Stimulated activated naive CD8-positive, alpha-beta T cell treated with anti-CD3 and anti-CD28 coated beads, Interleukin-15, Interleukin-2, amounts not matched to agents 100 U/mL and 50 U/mL, for 24 hours (primary cell): ENCODE measurements at regions not wholly inside any gene's neighbourhood (a gene's known extent, or its start where the extent isn't known, plus 50 kb on each side); places are given as distances from the start of the nearest gene placed in this dataset.

Source experiments
- ATAC-seq: fragments of 150-1000 bp; cut with Tn5 transposase; one replicate; pipeline ENCODE4 v1.10.0; 2021
- DNase-seq: peaks from one replicate; pipeline ENCODE4 v3.0.0; 2021

DNA sequence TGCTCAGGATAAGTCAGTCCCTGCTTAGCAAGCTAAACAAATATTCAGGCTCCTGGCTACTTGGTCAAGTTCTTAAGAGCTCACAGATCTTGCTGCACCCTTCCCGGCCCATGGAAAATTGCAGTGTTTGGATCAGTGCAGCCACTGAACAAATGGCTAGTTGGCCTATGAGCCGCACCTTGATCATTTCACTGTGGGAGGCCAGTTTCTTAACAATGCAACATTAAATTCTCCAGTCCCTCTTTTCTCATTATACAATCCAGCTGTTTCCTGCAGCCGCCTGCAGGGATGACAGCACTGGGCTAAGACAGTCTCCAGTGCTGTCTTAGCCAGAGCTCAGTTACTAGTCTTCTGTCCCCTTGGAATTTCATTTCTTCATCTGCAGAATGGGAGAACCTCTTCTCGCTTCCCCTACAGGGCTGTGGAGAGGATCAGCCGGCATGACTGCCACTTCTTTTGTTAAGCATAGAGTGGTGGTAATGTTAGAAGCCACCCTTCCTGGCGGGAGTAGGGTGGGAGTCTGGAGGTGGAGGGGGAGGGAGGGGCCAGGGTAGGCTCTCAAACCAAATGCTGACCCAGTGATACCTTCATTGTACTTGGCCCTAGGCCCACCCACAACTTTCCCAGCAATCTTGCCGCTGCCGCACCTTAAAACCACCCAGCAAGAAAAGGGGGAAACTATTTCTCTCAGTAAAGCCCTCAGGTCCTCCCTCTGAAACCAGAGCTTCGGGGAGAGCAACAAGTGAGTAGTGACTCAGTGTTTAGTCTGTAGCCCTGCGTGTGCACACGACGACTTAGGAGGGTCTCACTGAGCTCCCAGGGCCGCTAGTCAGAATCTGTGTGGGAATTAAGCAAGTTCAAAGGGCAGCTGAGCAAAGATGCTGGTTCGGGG lies 145.7 kb downstream of the NUAK1 start:
- ATAC-seq (no peak), DNase-seq (no peak)

DNA sequence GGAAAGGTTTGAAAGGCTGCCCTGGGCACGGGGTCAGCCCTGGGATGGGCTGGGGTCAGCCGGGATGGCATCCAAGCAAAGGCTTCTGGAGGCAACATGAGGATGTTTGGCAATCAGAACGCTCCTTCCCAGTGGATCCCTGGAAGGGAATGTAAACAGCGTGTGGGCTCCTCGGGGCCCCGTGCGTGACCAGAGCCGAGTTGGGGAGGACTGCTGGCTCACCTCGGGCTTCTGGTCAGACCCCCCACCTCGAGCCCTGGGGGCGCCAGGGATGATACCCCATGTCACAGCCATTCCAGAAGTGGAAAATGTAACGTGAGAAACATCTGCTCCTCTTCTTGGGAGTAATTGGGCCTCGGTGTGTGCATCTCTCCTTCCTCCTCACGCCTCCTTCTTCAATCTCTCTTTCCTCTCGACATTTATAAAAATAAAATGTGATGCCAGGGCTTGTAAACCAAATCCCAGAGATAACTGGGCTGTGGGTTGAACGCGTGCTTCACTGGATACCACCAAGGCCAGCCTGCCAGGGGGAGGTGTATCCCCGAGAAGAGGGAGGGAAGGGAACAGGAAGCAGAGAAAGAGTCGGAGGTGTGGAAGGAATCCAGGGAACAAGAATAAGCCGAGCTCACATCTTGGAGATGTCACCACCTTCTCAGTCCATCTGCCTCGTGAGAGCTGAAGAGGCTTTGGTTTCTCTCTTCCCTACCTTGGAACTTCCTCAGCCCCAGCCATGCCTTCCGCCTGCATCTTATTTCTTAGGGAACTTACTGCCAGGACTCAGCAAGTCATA lies 144.8 kb downstream of the NUAK1 start:
- DNase-seq (no peak), ATAC-seq (no peak)

DNA sequence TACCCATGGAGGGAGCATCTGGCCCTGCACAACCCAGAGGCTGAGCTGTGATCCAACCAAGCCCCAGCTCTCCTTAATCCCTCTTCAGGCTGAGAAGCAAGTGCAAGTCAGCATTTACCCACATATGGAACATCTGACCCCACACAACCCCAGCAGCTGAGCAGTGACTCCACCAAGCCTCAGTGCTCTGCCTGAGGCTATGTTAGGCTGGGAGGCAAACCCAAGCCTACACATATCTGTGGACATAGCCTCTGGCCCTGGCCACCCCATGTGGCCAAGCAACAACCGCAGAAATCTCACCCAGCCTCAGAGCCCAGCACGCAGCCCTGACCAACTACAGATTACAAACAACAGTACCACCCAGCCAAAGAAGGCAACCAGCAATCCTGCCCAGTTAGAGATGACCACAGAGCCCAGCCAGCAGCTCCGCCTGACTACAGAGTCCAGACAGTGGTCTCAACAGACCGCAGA lies 142.8 kb downstream of the NUAK1 start:
- DNase-seq (no peak), ATAC-seq (no peak)

DNA sequence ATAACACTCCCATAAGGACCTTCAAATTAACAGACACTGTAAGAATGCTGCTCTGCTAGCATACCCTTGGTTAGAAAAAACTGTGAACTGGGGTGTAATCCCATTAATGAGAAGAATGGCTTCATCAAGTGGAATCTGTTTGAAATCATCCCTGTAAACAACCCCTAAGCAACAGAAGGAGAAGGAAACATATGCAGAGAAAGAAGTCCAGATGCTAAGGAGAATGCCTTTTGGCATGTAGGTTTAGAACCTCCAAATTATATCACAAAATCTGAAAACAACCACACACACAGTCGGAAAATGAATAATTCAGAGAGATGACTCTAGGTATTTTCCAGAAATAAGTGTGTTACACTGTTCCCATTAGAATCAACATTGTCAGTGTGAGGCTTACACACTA lies 140.2 kb downstream of the NUAK1 start:
- no peak for DNase-seq

DNA sequence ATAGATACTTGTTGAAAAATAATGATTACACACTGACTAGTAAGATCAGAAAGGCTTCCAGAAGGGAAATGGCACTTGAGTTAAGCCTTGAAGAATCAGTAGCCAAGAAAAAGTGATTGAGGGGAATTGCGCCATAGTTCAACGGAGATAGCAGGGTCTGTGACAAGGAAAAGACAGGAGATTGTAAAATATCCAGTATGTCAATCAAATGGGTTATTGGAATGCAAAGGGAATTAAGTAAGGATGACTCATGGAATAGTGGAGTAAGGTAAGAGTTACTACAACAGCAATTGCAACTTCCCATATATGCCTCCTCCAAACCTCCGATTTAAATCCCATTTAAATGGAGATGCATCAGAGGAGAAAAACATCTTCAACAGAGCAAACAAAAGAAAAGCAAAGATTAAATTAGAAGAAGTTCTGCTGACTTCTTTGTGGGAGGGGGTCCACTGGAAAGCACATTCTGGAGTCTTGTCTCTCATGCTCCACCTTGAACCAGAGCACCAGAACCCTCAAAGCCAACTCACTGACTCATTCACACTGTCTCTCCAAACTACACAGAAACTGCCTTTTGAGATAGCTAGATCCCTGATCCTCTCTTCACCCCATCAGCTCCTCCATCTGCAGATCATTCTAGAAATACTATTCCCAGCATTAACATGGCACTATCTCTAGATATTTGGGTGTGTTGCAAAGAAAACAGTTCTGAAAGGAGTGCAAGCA lies 138.2 kb downstream of the NUAK1 start:
- no peak for DNase-seq
- ATAC-seq, result no peak

More for the DNA sequence above, 140.2 kb downstream of the NUAK1 start:
- ATAC-seq, result no peak

DNA sequence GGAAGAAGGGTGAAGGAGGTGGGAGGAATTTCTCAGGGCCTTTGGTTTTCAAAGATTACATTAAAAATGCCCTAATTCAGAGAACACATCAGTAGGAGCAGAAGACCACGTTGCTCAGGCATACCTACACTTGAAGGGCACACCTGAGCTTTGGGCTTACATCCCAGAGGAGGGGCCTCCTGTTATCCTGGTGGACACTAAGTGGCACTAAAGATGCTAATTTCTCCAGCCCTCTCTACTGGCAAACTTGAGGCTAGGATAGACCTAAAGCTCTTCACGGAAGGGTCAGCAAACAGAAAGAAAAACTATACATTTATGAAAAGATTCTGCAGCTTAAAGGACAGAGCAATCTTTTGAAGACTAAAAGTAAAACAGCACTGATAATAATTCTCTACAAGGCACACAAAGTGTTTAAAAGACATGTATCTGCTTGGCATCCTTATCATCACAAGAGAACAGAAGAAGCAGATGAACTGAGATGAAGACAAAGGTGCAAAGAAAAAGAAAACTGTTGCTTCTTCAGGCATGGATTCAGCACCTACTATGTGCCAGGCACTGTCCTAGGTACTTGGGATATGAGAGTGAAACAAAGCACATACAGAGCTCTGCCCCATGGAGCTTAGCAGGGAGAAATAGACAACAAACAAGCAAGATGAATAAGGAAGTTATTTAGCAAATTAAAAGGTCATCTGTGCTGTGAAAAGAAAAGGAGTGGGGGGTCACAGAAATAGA lies 137.5 kb downstream of the NUAK1 start:
- DNase-seq (no peak), ATAC-seq (no peak)

DNA sequence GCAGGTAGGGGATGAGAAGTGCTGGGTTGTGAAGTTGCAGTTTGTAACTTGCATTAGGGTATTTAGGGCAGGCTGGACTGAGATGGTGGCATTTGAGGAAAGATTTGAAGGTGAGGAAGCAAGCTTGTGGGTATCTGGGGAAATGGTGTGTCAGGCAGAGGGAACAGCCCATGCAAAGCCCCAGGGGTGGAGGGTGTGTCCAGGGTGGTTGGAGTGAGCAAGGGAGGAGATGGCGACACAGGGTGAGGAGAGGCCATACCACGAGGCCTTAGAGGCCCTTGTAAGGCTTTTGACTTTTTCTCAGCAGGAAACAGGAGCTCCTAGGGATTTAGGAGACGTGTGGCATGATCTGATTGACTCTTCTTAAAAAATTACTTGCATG lies 136.9 kb downstream of the NUAK1 start:
- ATAC-seq (no peak), DNase-seq (no peak)

DNA sequence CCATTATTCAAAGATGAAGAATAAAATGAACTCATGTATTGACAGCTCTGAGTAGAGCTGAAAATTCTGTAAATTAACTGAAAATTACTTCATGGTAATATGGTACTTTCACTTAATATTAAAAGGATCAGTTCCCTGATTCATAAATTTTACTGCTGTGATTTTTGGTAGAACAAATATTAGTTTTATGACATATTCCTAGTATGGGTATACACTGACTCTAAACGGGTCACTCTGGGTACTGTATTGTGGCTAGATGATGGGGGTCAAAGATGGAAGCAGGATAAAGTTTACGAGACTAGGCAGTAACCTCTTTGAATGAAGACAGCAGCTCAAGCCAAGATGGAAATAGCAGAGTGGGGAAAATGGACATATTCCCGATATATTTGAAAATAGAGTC lies 135.5 kb downstream of the NUAK1 start:
- ATAC-seq, result no peak
- DNase-seq, result no peak

DNA sequence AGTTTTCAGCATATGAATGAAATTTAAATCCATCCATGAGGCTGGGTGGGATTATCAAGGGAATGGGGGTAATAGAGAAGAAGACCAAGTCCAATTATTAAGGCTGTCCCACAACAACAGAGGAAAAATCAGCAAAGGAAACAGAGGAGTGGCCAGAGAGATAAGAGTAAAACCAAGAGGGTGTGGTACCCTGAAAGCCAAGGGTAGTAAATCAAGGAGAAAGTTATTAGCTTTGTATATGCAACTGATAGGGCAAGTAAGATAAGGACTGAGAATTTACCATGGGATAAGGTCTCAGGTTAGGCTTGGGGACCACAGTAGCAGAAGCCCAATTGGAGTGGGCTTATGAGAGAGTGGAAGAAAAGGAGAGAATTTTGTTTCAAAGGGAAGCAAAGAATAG lies 134.5 kb downstream of the NUAK1 start:
- DNase-seq, result no peak
- no peak for ATAC-seq

DNA sequence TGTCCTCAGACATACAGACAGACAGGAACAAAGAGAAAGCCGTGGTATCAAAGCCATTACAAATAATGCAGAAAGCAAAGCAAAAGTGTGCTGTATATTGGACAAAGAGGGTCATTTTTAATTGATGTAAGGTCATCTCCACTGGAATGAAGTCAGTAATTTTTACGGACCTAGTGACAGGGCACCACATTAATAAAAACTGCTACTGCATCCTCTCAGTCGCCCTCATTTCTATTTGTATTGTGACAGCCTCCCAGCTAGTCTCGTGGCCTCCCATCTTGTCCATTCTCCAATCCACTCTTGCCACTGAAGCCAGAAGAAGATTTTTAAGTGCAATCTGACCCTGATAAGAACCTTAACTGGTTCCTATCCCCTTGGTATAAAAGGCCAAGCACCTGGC lies 132.4 kb downstream of the NUAK1 start:
- no peak for ATAC-seq
- no peak for DNase-seq

DNA sequence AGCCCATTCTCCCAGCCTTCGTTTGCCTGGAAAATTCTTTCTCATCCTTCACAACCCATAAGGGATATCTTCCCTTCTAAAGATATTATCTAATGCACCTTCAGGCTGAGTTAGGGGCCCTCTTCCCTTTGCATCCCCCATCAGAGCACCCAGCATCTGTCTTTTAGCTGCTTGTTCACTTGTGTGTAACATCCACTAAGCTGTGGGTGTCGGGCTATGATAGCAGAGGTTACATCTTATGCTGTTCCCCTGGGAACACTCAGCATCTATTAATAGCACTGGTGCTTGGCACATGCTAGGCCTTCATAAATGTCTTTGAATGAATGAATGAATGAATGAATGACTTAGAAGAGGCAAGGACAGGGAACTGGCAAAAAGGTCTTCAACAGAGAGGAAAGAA lies 131.8 kb downstream of the NUAK1 start:
- DNase-seq (no peak), ATAC-seq (no peak)

DNA sequence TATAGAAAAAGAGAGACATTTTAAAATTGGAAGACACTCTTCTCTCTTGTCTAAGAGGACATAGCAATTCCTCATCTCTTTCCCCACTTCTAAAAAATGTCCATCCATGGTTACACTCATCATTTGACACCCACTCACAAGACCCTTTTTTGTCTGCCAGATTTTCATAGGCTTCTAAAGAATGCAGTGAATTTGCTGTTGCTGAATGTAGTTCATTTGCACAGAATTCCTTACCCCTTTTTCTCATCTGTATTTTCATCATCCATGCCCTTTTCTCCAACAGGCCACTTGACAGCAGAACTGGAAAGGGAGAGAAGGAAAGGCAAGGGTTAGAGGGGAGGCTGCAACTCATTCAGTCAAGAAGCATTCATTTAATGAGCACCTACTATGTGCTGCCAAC lies 128.0 kb downstream of the NUAK1 start:
- ATAC-seq (no peak), DNase-seq (no peak)
